ENCODE measurements at regions not wholly inside any gene's neighbourhood (a gene's known extent, or its start where the extent isn't known, plus 50 kb on each side); places are given as distances from the start of the nearest gene placed in this dataset.

DNA sequence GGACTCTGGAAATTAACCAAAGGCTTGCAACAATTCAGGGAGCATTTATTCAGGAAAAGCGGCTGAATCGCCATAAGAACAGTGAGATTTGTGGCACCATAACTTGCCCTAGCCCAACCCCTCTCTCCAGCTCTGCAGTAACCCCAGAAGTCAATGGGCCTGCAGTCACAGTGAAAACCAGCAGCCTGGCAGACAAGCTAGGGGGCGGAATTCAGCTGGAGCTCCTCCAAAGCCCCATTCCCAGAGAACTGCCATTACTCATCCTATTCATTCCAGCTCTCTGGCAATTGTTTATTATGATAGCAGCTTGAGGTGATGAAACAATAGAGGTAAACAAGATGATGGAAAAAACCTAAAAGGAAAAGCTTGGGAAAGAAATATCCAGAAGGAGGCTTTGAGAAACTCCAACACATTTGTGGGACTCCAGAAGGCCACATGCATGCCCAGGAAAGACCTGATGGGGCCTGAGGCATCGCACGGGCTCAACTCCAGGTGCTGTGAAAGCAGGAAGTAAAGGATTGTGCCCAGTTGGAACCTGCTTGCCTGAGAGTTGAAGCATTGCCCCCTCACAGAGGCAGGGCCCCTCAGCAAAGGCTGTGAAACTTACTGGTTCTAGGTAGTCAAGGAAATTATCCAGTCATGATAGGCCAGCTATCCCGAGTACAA, 126.7 kb downstream of the TWIST2 start:
- peak overlapping the region; percentile 13 for H3K4me2 ChIP-seq (ENCODE audit: control insufficient read depth, extremely low read depth, insufficient read depth, low read depth, low read length)

DNA sequence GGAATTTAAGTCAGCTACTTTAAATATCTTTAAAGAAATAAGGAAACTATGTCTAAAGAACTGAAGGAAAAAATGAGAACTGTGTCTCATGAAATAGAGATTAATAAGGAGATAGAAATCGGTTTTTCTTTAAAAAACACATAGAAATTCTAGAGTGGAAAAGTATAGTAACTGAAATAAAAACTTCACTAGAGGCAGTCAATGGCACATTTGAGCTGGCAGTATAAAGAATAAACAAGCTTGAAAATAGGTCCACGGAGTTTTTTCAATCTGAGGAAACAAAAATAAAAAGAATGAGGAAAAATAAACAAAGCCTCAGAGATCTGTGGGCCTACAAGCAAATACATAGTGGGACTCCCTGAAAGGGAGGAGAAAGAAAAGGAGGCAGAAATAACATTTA, 127.5 kb downstream of the TWIST2 start:
- no peak for DNase-seq (ENCODE audit: low read depth, low spot score)
- TF ChIP-seq, protein P1, sequence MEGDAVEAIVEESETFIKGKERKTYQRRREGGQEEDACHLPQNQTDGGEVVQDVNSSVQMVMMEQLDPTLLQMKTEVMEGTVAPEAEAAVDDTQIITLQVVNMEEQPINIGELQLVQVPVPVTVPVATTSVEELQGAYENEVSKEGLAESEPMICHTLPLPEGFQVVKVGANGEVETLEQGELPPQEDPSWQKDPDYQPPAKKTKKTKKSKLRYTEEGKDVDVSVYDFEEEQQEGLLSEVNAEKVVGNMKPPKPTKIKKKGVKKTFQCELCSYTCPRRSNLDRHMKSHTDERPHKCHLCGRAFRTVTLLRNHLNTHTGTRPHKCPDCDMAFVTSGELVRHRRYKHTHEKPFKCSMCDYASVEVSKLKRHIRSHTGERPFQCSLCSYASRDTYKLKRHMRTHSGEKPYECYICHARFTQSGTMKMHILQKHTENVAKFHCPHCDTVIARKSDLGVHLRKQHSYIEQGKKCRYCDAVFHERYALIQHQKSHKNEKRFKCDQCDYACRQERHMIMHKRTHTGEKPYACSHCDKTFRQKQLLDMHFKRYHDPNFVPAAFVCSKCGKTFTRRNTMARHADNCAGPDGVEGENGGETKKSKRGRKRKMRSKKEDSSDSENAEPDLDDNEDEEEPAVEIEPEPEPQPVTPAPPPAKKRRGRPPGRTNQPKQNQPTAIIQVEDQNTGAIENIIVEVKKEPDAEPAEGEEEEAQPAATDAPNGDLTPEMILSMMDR (optimal IDR thresholded peaks at IDR 0.05 in 1 of 3, IDR thresholded peaks at IDR 0.05 in 1 of 3, conservative IDR thresholded peaks at IDR 0.05 in 1 of 3; ENCODE audit: extremely low read depth in 1 of 3, insufficient read depth in 2 of 3, low read length in 3 of 3), result no peak
- no peak for TF ChIP-seq EZH2 (IDR thresholded peaks at IDR 0.05; ENCODE audit: low read length)
- Histone ChIP-seq H3K27me3 (ENCODE audit: control insufficient read depth, extremely low read depth, insufficient read depth, low read length) (no peaks in the 10 kb centered on the region), H3K9ac (ENCODE audit: control insufficient read depth, extremely low read depth, insufficient read depth, low read length) (no peak overlapping the region), H3K4me3 (ENCODE audit: control insufficient read depth in 2 of 3, extremely low read depth in 1 of 3, insufficient read depth in 2 of 3, low read depth in 1 of 3, low read length in 3 of 3) (no peak overlapping the region), H2AFZ (ENCODE audit: control insufficient read depth, low read length) (no peak overlapping the region), H4K20me1 (ENCODE audit: control insufficient read depth, extremely low read depth, insufficient read depth, low read length) (no peaks in the 10 kb centered on the region), H3K9me1 (ENCODE audit: control insufficient read depth, extremely low read depth, insufficient read depth, low read length) (no peaks in the 10 kb centered on the region), H3K27ac (ENCODE audit: control insufficient read depth, insufficient read depth, low read length) (no peak overlapping the region), H3K79me2 (ENCODE audit: control insufficient read depth, insufficient read depth, low read length) (no peaks in the 10 kb centered on the region), H3K36me3 (ENCODE audit: control insufficient read depth in 2 of 2, extremely low read depth in 1 of 2, insufficient read depth in 2 of 2, low read length in 2 of 2) (no peaks in the 10 kb centered on the region), H3K9me3 (ENCODE audit: control insufficient read depth, low read depth, low read length) (no peaks in the 10 kb centered on the region), H3K4me2 (ENCODE audit: control insufficient read depth, extremely low read depth, insufficient read depth, low read depth, low read length) (no peak overlapping the region), H3K4me1 (ENCODE audit: control insufficient read depth, extremely low read depth, insufficient read depth, low read length) (peaks cover 18% of the 10 kb centered on the region)
- no peak for FAIRE-seq
- dilution Hi-C loops (cut with MboI; ENCODE audit: extremely low pct_ligation_motif_present, low sequenced_read_pairs), result no loop called here

More for the DNA sequence above, 126.7 kb downstream of the TWIST2 start:
- peaks cover 18% of the 10 kb centered on the region for H3K4me1 ChIP-seq (ENCODE audit: control insufficient read depth, extremely low read depth, insufficient read depth, low read length)
- DNase-seq (ENCODE audit: low read depth, low spot score) (peak; percentile 21), FAIRE-seq (peak; percentile 85)
- H3K9me1 ChIP-seq (ENCODE audit: control insufficient read depth, extremely low read depth, insufficient read depth, low read length), result no peaks in the 10 kb centered on the region
- no peak overlapping the region for H3K9ac ChIP-seq (ENCODE audit: control insufficient read depth, extremely low read depth, insufficient read depth, low read length)
- TF ChIP-seq EZH2 (IDR thresholded peaks at IDR 0.05; ENCODE audit: low read length), result no peak
- TF ChIP-seq, protein P1 (optimal IDR thresholded peaks at IDR 0.05 in 1 of 3, IDR thresholded peaks at IDR 0.05 in 1 of 3, conservative IDR thresholded peaks at IDR 0.05 in 1 of 3; ENCODE audit: extremely low read depth in 1 of 3, insufficient read depth in 2 of 3, low read length in 3 of 3), result peak; percentile 51 to 63 (median 58)
- no peaks in the 10 kb centered on the region for H4K20me1 ChIP-seq (ENCODE audit: control insufficient read depth, extremely low read depth, insufficient read depth, low read length)
- peaks cover 4% of the 10 kb centered on the region for H3K27me3 ChIP-seq (ENCODE audit: control insufficient read depth, extremely low read depth, insufficient read depth, low read length)
- no peaks in the 10 kb centered on the region for H3K79me2 ChIP-seq (ENCODE audit: control insufficient read depth, insufficient read depth, low read length)
- H3K36me3 ChIP-seq (ENCODE audit: control insufficient read depth in 2 of 2, extremely low read depth in 1 of 2, insufficient read depth in 2 of 2, low read length in 2 of 2), result no peaks in the 10 kb centered on the region
- no peak overlapping the region for H3K4me3 ChIP-seq (ENCODE audit: control insufficient read depth in 2 of 3, extremely low read depth in 1 of 3, insufficient read depth in 2 of 3, low read depth in 1 of 3, low read length in 3 of 3)
- no peak overlapping the region for H2AFZ ChIP-seq (ENCODE audit: control insufficient read depth, low read length)
- dilution Hi-C loops (cut with MboI; ENCODE audit: extremely low pct_ligation_motif_present, low sequenced_read_pairs), result no loop called here
- H3K9me3 ChIP-seq (ENCODE audit: control insufficient read depth, low read depth, low read length), result no peaks in the 10 kb centered on the region
- H3K27ac ChIP-seq (ENCODE audit: control insufficient read depth, insufficient read depth, low read length), result peak overlapping the region; percentile 0

Measured in keratinocyte (primary cell).